Common myeloid progenitor, CD34-positive (primary cell): ENCODE measurements at regions not wholly inside any gene's neighbourhood (a gene's known extent, or its start where the extent isn't known, plus 50 kb on each side); places are given as distances from the start of the nearest gene placed in this dataset.

ENCODE experiments used
- CTCF ChIA-PET: fragments of 350-600 bp; sonication (Branson Sonifier 250); formaldehyde crosslinking; loops from one replicate; lab custom pipeline; 2021; ENCODE audit warnings: antibody characterized with exemption; lab: Charles Lee
- POLR2A ChIA-PET: fragments of 350-600 bp; sonication (Branson Sonifier 250); formaldehyde crosslinking; loops from one replicate; lab custom pipeline; 2021; ENCODE audit warnings: antibody characterized with exemption; lab: Charles Lee
- DNase-seq, 3 donors: peaks; one replicate each; pipeline versions ENCODE4 v3.0.0 to v3.0.0-alpha.2; 2013
- H3K27ac ChIP-seq, 2 experiments: 1 replicate in 1 of 2; 2 replicates in 1 of 2; pipeline ENCODE4 v1.7.0; 2013; ENCODE audit warnings: inconsistent platforms in 2 of 2, low read length in 2 of 2, mild to moderate bottlenecking in 2 of 2, low read depth in 1 of 2, moderate library complexity in 1 of 2; ENCODE audit not compliant: severe bottlenecking in 2 of 2, insufficient read depth in 1 of 2, poor library complexity in 1 of 2
- H3K27me3 ChIP-seq, 5 experiments: replicated peaks in 2 of 5; 1 replicate in 3 of 5; 2 replicates in 2 of 5; pipeline versions ENCODE4 v1.6.1 to v1.7.0; 2013; ENCODE audit warnings: low read length in 4 of 5, mild to moderate bottlenecking in 2 of 5, moderate library complexity in 2 of 5, inconsistent platforms in 1 of 5; ENCODE audit not compliant: insufficient read depth in 5 of 5, control insufficient read depth in 4 of 5
- H3K36me3 ChIP-seq, 4 experiments: 1 replicate in 2 of 4; 2 replicates in 2 of 4; pipeline versions ENCODE4 v1.6.1 to v1.7.0; 2013; ENCODE audit warnings: low read length in 3 of 4, control low read depth in 1 of 4, mild to moderate bottlenecking in 1 of 4; ENCODE audit not compliant: control insufficient read depth in 4 of 4, insufficient read depth in 4 of 4
- H3K4me1 ChIP-seq, 4 experiments: 1 replicate in 3 of 4; 2 replicates in 1 of 4; pipeline versions ENCODE4 v1.6.1 to v1.7.1; 2013; ENCODE audit warnings: low read length in 3 of 4, mild to moderate bottlenecking in 3 of 4, control low read depth in 1 of 4, inconsistent platforms in 1 of 4, moderate library complexity in 1 of 4; ENCODE audit not compliant: control insufficient read depth in 4 of 4, insufficient read depth in 4 of 4; ENCODE audit errors: control extremely low read depth in 1 of 4
- H3K4me3 ChIP-seq, 7 experiments: 1 replicate in 4 of 7; 2 replicates in 3 of 7; pipeline versions ENCODE4 v1.5.1 to v1.7.0; 2013; ENCODE audit warnings: mild to moderate bottlenecking in 7 of 7, low read length in 6 of 7, moderate library complexity in 6 of 7, inconsistent platforms in 2 of 7, low read depth in 2 of 7, control low read depth in 1 of 7; ENCODE audit not compliant: insufficient read depth in 4 of 7, control insufficient read depth in 1 of 7; ENCODE audit errors: extremely low read depth in 1 of 7
- H3K9me3 ChIP-seq, 5 experiments: 1 replicate in 4 of 5; 2 replicates in 1 of 5; pipeline versions ENCODE4 v1.6.1 to v1.7.1; 2013; ENCODE audit warnings: low read length in 4 of 5, mild to moderate bottlenecking in 2 of 5, inconsistent platforms in 1 of 5, low read depth in 1 of 5, moderate library complexity in 1 of 5; ENCODE audit not compliant: control insufficient read depth in 4 of 5, insufficient read depth in 2 of 5; ENCODE audit errors: control extremely low read depth in 1 of 5
- WGBS: methylation state at CpG from one replicate; pipeline ENCODE4 v1.1.5; 2013; ENCODE audit not compliant: insufficient coverage; 5-methylcytosine and 5-hydroxymethylcytosine counted together

DNA sequence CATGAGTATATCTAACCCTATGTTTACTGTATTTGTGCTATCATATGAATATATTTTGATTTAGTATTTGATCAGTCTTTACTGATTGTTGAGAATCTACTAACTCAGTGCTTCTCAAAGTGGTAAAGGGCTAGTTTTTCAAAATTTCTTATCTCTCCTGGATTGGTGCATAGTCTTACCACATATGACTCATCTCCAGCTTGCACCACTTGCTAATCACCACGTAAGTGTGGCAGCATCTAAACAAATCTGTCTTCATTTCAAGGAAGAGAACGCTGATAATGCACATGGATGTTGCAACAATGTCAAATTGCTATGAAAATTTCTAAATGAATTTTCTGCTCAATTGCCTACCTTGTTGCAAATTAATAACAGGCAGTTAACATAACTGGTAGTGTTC is 299.5 kb downstream of the PAX1 start:
- ChIA-PET CTCF (no interaction called here), POLR2A (no interaction called here)
- Histone ChIP-seq H3K4me1 (no peaks in the 10 kb centered on the region), H3K36me3 (no peaks in the 10 kb centered on the region), H3K27ac (no peak overlapping the region), H3K9me3 (no peaks in the 10 kb centered on the region), H3K27me3 (no peaks in the 10 kb centered on the region), H3K4me3 (no peak overlapping the region)
- WGBS = no CpG with 5 or more reads among the region's 2 CpGs
- DNase-seq = no peak

DNA sequence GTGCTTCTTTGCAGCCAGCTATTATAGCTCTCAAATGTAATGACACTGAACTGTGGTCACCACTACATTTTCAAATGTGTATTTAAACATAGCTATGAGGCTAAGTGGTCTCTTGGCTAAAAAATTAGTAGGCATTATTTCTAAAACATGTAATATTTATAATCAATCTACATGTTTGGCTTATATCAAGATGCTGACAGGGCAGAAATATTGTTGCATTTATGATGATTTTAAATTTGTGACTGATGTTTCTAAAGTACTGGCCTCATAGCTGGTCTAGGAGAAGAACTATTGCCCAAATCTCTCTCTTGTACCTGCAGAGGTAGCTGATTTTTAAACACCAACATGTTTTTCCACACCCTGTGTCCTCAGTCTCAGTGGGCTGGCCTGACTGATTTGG is 298.2 kb downstream of the PAX1 start:
- no peak for DNase-seq
- ChIA-PET POLR2A (no interaction called here), CTCF (no interaction called here)
- no peaks in the 10 kb centered on the region for H3K27me3 ChIP-seq
- no peak overlapping the region for H3K27ac ChIP-seq
- no peaks in the 10 kb centered on the region for H3K36me3 ChIP-seq
- no peaks in the 10 kb centered on the region for H3K9me3 ChIP-seq
- H3K4me3 ChIP-seq = no peak overlapping the region
- H3K4me1 ChIP-seq = no peaks in the 10 kb centered on the region

DNA sequence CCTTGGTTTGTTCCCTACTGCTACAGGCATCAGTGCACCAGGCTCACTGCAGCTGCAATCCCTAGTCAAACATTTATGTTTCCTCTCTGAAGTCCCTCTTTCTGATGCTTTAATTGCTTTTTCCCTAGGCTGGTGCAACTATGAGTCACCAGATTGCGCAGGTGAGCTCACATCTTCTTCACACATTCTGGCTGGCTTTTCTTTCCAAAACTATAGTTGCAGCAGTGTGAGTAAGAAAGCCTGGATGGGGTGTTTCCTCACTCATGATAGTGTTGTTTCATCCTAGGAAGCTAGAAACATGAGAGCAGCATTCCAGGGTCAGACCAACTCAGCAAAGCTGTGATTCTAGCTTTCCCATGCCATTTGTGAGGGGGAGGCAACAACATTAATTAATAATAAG is 296.4 kb downstream of the PAX1 start:
- POLR2A ChIA-PET = no interaction called here

DNA sequence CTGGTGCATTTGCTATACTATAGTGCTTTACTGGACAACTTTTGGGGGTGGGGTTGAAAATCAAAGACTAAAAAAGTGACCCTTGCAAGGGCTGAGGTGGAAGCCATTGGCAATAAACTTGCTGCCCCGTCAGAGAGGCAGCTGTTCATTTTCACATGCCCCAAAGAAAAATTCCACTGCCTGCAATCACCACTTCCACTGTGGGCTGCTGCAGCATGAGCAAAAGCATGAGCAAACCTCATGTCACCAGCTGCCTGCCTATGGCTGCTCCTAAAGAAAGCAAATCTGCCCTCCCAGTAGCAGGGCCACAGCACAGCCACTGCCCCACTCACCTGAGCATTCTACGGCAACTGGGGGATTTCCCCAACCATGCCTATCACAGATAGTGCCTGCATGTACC is 290.0 kb downstream of the PAX1 start:
- Histone ChIP-seq H3K27me3 (no peaks in the 10 kb centered on the region), H3K36me3 (no peaks in the 10 kb centered on the region), H3K9me3 (no peaks in the 10 kb centered on the region), H3K27ac (no peak overlapping the region), H3K4me1 (no peaks in the 10 kb centered on the region), H3K4me3 (no peak overlapping the region)
- WGBS = 93% methylated on average over 2 of the region's 2 CpGs
- ChIA-PET CTCF (no interaction called here), POLR2A (no interaction called here)
- DNase-seq = no peak

More for the DNA sequence above, 296.4 kb downstream of the PAX1 start:
- Histone ChIP-seq H3K4me1 (no peaks in the 10 kb centered on the region), H3K27me3 (no peaks in the 10 kb centered on the region), H3K36me3 (no peaks in the 10 kb centered on the region), H3K9me3 (no peaks in the 10 kb centered on the region), H3K27ac (no peak overlapping the region), H3K4me3 (no peak overlapping the region)
- DNase-seq = no peak
- no CpG with 5 or more reads among the region's 1 CpG for WGBS
- CTCF ChIA-PET = no interaction called here

DNA sequence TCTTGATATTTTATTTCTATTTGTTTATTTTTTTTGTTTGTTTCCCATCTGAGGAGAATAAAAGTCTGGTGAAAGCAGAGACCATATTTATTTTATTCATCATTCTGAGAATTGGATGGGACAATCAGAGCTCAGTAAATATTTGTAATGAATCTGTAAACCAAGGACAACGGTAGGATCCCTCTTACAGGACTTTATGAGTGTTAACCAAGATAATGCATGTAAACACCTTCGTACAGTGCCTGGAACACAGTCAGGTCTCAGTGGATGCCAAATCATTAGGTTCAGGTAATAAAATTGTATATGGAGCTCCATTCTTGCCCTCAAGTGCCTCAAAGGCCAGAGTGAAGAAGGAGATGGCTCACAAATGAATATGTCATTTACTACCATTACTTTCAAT is 288.7 kb downstream of the PAX1 start:
- Histone ChIP-seq H3K4me3 (no peak overlapping the region), H3K36me3 (no peaks in the 10 kb centered on the region), H3K27ac (no peak overlapping the region), H3K9me3 (no peaks in the 10 kb centered on the region), H3K27me3 (no peaks in the 10 kb centered on the region), H3K4me1 (no peaks in the 10 kb centered on the region)
- no peak for DNase-seq
- CTCF ChIA-PET = no interaction called here
- POLR2A ChIA-PET = no interaction called here
- 100% methylated on average over 1 of the region's 2 CpGs for WGBS

DNA sequence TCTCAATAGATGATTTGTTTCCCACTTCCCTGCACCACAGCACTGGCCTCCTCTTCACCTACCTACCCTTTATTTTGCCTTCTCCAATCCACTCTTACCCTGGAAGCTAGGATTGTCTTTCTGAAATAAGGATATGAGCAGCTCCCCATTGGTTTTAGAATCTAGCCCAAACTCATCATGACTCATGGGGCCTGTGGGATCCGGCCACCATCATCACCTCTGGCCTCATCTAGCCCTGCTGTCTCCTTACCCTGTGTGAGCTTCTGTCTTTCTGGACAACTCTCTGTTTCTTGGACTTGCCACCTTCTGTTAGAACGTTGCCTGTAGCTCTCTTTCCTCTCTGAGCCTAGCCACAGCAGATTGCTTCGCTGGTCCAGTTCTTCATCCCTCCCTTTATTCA is 277.1 kb downstream of the PAX1 start:
- Histone ChIP-seq H3K27me3 (no peaks in the 10 kb centered on the region), H3K4me1 (no peaks in the 10 kb centered on the region), H3K4me3 (no peak overlapping the region), H3K27ac (no peak overlapping the region), H3K9me3 (no peaks in the 10 kb centered on the region), H3K36me3 (no peaks in the 10 kb centered on the region)
- 78% methylated on average over 2 of the region's 3 CpGs for WGBS
- DNase-seq = no peak
- POLR2A ChIA-PET = no interaction called here
- CTCF ChIA-PET = no interaction called here

DNA sequence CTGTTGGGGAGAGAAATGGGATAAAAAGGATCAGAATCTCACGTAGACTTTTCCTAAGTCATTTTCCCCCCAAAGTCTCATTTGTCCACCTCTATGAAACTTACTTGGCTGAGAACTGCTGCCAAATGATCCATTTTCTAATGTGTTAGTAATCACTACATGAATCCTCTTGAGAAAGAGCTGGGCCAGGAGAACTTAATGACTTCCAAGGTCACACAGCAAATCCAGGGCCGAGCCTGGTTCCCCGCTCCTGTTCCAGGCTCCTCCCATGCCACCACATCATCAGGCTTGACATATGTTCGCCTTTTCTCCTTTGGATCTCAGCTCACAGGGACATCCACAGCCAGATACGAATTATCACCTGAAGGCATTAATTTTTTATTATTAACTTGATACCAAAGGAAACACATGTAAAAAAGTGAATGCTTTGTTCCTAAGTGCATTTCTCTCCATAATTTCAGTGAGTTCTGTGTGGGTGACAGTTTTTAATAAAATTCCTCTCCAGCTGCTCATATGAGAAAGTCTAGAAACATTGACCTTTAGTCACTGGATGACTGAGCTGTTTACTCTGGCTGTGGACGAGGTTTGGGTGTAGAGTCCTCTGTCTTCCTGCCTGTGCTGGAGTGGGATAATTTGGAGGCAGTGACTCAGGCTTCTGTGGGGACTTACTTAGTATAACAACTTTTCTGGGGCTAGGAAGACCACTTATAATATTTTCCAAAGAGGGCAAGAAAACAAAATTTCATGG is 276.3 kb downstream of the PAX1 start:
- Histone ChIP-seq H3K9me3 (no peaks in the 10 kb centered on the region), H3K4me1 (no peaks in the 10 kb centered on the region), H3K36me3 (no peaks in the 10 kb centered on the region), H3K27ac (no peak overlapping the region), H3K27me3 (no peaks in the 10 kb centered on the region), H3K4me3 (no peak overlapping the region)
- POLR2A ChIA-PET = no interaction called here
- no peak for DNase-seq
- CTCF ChIA-PET = no interaction called here
- WGBS = 70% methylated on average over 3 of the region's 6 CpGs
